GM18502 (cell line): ENCODE measurements at regions not wholly inside any gene's neighbourhood (a gene's known extent, or its start where the extent isn't known, plus 50 kb on each side); places are given as distances from the start of the nearest gene placed in this dataset.

ENCODE experiments used
- ATAC-seq: cut with Tn5 transposase; IDR thresholded peaks from one replicate; pipeline ENCODE4 v1.9.1; 2021; ENCODE audit warnings: mild to moderate bottlenecking; ENCODE audit not compliant: unreplicated experiment, poor library complexity

DNA sequence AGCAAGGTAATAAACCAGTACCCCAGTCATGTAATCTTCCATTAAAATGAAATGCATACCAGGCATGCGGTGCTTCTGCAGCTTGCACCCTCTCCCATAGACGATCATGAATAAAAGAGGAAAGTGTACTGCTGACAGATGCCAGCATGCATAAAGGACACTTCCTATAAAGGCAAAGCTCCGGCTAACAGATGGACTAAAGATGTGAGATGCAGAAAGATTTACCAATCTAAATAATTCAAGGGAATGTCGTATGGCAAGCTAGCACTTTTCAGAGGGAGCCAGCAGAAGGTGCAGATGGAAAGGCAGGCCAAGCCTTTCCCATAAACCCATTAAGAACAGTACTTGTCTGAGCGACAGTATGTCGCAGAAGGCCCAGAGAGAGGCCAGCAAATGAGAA lies 542.0 kb downstream of the NUF2 start:
- ATAC-seq, result no peak

DNA sequence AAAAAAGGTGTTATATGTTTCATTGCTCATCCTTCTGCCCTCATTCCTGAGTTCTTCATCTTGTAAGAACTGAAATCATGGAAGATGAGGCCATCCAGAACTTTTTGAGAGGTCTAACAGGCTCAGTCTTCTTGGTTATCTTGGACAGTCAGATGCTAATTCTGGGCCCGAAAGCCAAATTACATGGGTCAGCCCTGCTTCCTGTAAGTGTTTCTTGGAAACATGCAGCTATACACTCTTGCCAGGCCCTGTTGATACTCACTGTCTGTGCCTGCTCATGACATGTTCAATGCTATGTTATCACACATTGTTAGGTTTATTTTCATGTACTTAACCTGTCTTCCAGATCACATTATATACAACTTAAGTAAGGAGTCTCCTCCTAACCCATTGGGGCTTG lies 542.5 kb downstream of the NUF2 start:
- ATAC-seq, result no peak

DNA sequence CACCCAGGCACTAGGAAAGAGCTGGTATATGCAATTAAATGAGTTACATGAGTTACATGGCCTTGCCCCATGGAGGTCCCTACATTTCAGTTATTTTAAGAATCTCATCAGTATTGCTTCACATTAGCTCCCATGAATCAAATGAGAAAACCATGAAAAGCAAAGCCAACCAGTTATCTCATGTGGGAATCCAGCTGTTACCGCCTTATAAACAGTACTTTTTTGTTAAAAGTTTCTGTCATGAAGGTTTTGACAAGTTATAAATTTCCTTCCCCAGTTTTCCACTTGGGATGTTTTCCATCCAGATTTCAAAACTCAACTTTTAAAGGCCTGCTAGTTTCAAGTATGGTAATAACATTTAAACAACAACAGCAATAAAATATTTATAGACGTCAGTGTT lies 544.8 kb downstream of the NUF2 start:
- no peak for ATAC-seq

DNA sequence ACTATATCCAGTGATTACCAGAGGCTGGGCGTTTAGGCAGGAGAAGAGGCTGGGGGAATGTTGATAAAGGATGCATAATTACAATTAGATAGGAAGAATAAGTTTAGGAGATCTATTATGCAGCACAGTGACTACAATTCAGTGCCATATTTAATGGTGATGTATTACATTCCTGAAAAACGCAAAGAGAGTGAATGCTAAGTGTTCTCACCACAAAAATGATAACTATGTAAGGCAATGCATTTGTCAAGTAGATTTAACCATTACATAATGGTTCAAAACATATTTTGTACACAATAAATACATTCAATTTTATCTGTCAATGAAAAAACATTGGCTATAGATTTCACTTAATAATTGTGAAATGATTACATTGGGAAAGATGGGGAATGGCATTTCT lies 548.9 kb downstream of the NUF2 start:
- no peak for ATAC-seq

DNA sequence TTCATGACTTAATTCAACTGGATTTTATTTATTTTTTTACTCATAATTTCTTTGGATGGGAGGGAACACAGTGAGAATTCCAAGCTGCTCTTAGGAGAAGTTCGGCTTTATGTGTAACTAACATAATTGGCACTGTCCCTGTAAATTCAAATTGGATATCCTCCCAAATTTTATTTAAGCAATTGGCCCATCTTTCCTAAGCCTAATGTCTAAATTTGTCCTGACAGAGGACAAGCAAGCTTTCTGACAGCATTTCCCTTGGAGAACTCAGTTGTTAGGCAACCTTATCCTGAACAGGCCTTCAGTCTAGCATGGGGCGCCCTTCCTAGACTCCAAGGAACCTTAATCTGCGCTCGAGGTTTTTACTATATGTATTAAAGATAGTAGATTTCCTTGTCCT lies 550.3 kb downstream of the NUF2 start:
- no peak for ATAC-seq

DNA sequence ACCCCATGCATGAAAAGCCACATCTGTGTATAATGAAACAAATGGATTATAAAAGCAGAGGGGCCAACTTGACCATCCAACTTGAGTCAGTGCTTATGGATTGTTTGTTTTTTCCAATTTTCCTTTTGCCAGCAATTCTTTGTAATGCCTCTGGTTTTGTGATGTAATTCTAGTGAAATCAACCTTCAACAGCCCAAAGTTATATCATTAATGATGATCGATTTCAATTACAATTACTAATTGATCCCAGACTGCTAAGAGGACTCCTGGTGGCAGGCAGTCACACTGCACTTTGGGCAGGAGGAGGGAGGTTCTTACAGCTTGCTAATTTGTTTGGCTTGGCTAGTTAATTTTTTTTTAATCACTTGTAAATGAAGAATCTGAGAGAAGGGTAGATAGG lies 552.3 kb downstream of the NUF2 start:
- ATAC-seq, result no peak

DNA sequence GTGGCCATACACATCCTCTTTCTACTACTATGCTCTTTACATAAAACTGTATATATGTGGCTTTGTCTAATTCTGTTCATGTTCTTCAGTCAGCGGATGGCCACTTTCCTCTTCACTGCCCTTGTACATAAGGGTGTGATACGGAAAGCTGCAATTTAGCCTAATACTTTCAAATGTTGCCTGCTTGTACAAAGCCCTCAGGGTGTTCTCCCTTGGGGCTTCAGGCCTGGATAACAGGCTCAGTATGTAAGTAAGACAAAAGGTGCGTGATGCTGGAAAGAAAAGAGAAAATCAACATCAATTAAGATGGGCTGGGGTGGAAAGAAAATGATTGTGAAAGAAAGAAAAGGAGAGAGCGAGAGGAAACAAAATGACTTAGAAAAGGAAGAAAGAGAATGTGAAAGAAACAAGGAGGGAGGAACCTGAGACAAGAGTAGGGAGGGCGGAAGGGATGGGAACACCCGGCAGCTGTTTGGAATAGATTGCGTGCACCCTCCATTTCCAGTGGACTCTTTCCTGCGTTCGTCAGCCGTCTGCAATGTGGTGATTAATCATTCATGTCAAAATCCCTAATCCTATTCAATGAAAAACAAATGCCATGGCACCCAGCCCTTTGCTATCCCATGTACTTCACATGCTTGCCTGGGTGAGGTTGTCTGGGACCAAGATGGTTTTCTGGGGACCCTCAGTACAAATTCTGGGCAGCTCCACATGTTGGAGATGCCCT lies 553.6 kb downstream of the NUF2 start:
- no peak for ATAC-seq

DNA sequence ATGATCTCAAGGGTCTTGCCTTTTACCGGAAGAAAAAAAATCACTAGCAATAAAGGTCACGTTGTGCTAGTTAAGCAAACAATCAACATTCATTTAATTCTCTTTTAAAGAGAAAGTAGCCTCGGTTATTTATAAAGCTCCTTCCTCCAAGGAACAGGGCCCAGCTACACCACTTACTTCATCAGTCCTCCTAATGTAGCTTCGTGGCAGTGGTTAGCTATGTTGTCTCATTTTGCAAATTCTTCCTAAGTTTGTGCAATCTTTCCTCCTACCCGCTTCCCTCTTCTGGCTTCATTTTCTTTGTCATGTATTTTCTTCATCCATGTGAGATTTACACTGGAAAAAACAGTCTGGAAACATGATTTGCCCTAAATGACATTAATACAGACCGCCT lies 554.2 kb downstream of the NUF2 start:
- ATAC-seq, result no peak

DNA sequence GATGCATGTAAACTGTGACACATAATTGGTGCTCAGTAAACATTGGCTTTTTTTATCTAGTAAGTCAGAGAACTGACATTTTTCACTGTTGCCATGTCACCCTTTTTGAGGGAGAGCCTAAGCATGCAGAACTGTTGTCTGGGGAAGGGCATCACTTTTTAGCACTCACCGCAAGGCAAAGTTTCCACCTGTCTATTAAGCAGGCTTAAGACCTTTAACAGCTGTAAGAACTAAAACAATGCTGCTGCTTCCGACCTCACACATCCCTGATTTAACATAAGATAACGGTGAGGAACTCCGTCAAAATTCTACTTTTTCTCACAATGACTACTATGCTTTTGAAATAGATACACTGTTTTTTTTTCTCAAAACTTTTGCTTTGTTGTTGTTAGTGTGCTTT lies 554.8 kb downstream of the NUF2 start:
- no peak for ATAC-seq

DNA sequence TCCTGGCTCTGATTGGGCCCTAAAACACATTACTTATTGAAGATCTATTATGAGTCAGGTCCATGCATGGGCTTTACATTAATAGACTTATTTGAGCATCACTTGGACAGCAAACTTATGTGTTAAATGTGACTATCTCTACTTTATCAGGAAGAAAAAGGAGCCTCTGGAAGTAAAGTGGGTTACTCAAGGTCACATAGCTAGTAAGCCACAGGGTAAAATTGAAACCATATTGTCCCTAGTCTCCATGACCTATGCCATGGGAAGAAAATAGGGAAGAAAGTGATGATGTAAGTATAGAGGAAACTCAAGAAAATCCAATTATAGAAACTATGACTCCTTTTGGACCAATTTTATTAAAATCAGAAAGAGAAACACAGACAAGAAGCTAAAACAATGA lies 555.3 kb downstream of the NUF2 start:
- ATAC-seq, result no peak

DNA sequence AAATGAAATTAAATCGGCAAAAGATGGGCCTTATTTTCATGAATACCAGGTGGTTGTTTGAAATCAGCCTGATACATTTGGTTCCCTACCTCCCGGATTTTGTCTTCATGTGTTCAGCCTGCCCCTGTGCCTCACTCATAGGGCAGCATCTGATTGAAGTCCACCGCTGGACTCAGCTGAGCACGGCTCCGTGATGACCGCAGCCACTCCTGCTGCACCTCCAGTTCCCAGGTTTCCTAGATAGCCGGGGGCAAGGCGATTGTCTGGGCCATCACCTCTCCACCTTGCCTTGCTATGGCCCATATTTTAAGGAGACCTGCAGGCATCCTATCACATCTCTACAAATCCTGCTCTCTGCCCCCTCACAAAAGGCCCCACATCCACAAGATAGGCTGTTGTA lies 563.8 kb downstream of the NUF2 start:
- no peak for ATAC-seq

DNA sequence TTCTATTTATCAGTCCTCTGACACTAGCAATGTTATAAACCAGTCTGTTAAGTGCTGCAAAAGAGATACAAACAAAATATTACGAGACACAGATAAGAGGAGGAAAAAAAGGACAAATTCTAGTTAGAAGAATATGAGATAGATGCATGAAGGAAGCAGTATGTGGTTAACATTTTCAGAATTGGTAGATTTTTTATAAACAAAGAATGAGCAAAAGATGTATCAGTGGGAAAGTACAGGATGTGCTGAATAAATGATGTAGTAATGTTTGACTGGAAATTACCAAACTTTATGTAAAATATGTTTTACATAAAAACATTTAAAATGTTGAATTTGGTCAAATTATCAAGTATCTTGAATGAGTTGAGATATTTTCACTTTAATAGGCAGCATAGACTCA lies 574.2 kb downstream of the NUF2 start:
- no peak for ATAC-seq

DNA sequence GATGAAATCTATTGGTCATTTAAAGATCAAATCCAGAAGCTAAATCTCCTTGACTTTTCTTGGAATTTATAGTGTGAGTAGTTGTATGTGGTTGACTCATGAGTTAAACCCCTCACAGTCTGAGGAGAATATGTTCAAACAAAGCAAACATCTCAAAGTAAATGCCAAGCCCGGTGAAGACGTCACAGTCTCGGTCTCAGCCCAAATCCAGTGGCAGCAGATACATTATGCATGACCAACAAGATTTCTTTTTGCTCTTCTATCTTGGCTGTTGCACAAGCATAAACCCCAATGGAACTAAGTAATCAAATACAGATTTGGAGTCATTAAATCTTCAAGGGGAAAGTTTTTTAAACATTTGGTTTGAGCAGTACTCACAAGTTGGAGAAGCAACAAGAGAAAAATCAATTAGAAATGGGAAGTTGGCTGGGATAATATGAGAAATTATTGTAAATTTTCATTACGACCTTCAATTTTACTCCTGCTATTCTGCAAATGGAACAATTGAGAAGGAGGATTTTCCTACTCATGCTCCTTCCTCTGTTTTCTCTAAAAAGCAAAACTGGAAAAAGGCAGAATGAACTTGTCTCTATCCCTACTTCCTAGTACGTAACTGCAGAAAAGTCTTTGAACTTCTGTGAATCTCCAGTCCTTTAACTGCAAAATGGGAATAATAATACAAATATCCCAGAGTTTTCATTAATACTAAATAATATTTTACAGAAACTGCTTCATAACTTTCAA lies 575.8 kb downstream of the NUF2 start:
- no peak for ATAC-seq

DNA sequence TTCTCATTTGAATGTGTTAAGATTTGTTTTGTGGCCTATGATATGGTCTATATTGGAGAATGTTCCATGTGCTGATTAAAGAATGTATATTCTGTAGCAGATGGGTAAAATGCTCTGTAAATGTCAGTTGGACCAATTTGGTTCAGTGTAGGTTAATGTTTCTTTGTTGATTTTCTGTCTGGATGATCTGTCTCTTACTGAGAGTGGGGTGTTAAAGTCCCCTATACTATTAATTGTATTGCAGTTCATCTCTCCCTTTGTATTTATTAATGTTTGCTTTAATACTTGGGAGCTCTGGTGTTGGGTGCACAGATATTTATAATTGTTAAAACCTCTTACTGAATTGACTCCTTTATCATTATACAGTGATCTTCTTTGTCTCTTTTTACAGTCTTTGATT lies 584.5 kb downstream of the NUF2 start:
- no peak for ATAC-seq

DNA sequence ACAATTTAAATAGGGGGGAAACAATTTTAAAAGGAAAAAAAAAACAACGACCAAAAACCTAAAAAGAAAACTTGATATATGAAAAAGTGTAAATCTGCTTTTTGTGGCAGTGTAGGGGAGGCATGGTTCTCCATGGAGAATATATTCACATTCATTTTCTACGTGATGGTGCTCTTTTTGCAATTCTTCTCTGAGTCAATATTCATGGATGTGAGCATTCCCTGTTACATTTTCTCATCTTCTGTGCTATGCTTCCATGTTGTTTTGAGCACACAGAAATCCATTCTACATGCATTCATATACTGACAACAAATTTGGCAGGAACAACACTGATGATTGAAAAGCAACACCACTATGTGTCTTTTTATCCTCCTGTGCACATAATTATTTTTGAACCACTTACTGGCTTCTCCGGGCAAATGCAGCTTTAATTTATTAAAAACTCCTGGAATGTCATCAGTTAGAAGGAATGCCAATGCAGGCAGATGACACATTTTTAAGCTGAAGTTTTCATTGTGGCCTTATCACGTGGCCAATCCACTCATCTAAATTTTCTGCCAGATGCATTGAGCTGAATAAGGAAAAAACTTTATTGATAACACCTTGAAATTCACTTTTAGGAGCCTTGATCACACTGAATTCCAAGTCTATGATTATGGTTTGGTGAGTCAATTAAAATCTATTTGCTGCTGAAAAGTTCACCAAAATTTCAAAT lies 590.6 kb downstream of the NUF2 start:
- ATAC-seq, result no peak

DNA sequence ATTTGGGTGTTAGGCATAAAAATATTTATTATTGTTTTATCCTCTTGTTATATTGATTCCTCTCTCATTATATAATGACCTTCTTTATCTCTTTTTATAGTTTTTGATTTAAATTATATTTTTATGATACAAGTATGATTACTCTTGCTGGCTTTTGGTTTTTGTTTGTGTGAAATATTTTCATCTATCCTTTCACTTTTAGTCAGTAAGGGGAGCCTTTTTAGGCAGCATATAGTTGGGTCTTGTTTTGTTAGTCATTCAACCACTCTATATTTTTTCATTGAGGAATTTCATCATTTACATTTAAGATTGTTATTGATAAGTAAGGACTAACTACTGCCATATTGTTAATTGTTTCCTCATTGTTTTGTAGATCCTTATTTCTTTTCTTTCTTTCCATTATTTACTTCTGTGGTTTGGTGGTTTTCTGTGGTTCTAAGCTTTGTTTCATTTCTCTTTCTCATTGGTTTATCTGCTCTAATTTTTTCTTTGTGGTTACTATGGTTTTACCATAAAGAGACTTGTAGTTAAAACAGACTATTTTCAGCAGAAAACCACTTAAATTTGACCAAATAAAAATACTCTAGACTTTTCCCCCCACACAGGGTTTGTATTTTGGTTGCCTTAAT lies 593.1 kb downstream of the NUF2 start:
- ATAC-seq, result peak; percentile 81

DNA sequence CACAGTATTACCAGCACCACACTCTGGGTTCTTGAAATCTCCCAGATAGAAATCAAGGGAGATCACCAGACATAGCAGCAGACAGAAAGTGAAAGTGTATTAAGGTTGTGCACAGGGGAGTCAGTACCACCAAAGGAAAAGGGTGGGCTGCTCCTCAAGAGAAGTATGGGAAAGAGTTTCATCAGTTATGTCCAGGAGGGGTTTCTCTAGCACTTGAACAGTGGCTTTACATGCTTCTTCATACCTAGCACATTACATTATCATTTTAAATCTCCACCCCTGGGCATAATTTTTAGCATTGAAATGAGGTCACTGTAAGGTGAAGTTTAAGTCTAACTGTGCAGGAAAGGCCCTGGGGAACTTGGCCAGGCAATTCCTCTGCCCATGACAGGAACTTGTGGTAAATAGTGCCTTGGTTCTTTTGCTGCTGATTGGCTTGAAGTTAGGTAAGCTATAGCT lies 601.0 kb downstream of the NUF2 start:
- ATAC-seq, result peak; percentile 86

DNA sequence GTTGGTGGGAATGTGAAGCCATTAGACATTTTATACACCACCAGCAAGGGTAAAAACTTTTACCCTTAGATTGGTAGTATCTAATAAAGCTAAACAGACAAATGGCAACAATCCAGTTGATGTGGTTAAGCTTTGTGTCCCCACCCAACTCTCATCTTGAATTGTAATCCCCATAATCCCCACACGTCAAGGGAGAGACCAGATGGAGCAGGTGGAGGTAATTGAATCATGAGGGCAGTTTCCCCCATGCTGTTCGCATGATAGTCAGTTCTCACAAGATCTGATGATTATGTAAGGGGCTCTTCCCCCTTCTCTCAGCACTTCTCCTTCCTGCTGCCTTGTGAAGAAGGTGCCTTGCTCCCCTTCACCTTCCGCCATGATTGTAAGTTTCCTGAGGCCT lies 602.3 kb downstream of the NUF2 start:
- no peak for ATAC-seq

DNA sequence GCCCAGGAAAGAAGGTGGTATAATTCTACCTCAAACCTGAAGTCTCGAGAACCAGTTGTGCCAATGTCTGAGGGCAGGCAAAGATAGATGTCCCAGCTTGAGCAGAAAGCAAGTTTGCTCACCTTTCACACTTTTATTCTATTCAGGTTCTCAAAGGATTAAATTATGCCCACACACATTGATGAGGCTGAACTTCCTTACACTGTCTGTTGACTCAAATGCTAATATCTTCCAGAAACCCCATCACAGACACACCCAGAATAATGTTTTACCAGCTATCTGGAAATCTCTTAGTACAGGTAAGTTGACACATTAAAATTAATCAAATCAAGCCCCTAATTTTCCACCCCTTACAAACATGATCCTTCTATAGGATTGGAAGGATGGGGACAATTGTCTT lies 605.7 kb downstream of the NUF2 start:
- ATAC-seq, result no peak

DNA sequence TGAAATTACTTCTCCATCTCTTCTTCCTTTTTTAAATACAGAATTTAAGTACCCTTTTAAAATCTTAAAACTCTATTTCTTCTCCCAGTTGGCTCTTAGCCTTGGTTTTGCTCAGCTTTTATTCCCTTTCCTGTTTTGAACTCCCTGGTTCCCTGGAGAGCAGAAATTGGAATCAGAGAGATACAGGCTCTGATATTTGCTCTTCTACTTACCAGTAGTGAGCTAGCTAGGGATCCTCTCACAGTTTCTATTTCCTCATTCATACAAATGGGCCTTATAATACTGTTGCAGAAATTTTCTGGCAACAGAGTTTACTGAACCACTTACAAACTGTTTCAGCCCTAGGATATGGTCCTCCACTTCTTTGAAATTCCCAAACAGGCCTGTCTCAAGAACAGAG lies 606.3 kb downstream of the NUF2 start:
- no peak for ATAC-seq

DNA sequence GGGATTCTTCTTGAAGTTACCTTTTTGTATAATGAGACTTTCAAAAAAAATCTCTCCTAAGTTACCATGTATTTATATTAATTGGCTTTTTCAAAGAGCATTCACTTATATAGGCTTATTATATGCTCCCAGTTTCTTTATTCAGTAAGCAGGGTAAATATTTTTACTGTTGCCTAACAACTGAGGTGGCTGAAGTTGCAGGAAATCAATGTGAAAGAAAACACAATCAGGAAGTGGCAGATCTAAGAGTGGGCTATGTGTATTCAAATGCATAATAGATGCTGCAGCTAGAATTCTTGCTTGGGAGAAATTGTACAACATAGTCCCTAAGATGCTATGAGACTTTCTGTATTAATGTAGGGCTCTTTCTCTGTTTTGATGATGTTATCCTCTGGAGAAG lies 606.9 kb downstream of the NUF2 start:
- ATAC-seq, result no peak
